ENCODE measurements at regions not wholly inside any gene's neighbourhood (a gene's known extent, or its start where the extent isn't known, plus 50 kb on each side); places are given as distances from the start of the nearest gene placed in this dataset.

- H3K4me2 ChIP-seq (ENCODE audit: low read length) = no peak overlapping the region
- H3K27me3 ChIP-seq (ENCODE audit: insufficient read depth, low read length) = no peaks in the 10 kb centered on the region
- no peak overlapping the region for H2AFZ ChIP-seq (ENCODE audit: low read depth, low read length, poor library complexity, severe bottlenecking)
- no peaks in the 10 kb centered on the region for H3K4me1 ChIP-seq (ENCODE audit: control insufficient read depth in 1 of 2, insufficient read depth in 2 of 2, low read length in 2 of 2)
- no peak overlapping the region for H3K9ac ChIP-seq (ENCODE audit: low read length)
- no peak overlapping the region for H3K27ac ChIP-seq (ENCODE audit: low read depth, low read length)
- intact Hi-C loops (cut with micrococcal nuclease) = no loop called here
- DNase-seq (ENCODE audit: low read depth, low spot score) (no peak), ATAC-seq (no peak)
- TF ChIP-seq FOSL1 (IDR thresholded peaks at IDR 0.05; ENCODE audit: low read depth) (no peak), RAD21 (IDR thresholded peaks at IDR 0.05; ENCODE audit: low read depth) (no peak), CTCF (IDR thresholded peaks at IDR 0.05 in 2 of 3, conservative IDR thresholded peaks at IDR 0.05 in 1 of 3; ENCODE audit: borderline replicate concordance in 1 of 3, insufficient read depth in 1 of 3, low read depth in 2 of 3, low read length in 2 of 3) (no peak), POLR2A (IDR thresholded peaks at IDR 0.05; ENCODE audit: borderline replicate concordance, extremely low read depth, insufficient read depth, insufficient read length) (no peak), ZBTB33 (IDR thresholded peaks at IDR 0.05; ENCODE audit: extremely low read depth, insufficient replicate concordance, low read length) (no peak)
- no peaks in the 10 kb centered on the region for H3K79me2 ChIP-seq (ENCODE audit: insufficient read depth, low read length)
- H3K4me3 ChIP-seq (replicated peaks in 1 of 2; ENCODE audit: low read depth in 1 of 2, low read length in 2 of 2) = no peak overlapping the region
- POLR2A ChIA-PET = no interaction called here
- no peaks in the 10 kb centered on the region for H3K9me3 ChIP-seq (ENCODE audit: control insufficient read depth in 1 of 2, insufficient read depth in 1 of 2, low read depth in 1 of 2, low read length in 2 of 2)
- no peaks in the 10 kb centered on the region for H3K36me3 ChIP-seq (ENCODE audit: control insufficient read depth in 1 of 2, insufficient read depth in 2 of 2, low read length in 2 of 2)
- RAD21 ChIA-PET (ENCODE audit: low non-redundant PET in 1 of 2, low total read pairs in 2 of 2, uncharacterized antibody in 2 of 2, unreplicated experiment in 2 of 2) = no interaction called here
- H4K20me1 ChIP-seq (ENCODE audit: insufficient read depth) = no peaks in the 10 kb centered on the region
- CTCF ChIA-PET = no interaction called here
- no peaks in the 10 kb centered on the region for H3K9me2 ChIP-seq (ENCODE audit: insufficient read depth)
- BruUV-seq (replicated peaks) = no TSS peak
Measured at GRCh38 chr13:107208889-107209288, 641.0 kb upstream of the ARGLU1 start.
